Left kidney (tissue), 1 donor: ENCODE measurements at regions not wholly inside any gene's neighbourhood (a gene's known extent, or its start where the extent isn't known, plus 50 kb on each side); places are given as distances from the start of the nearest gene placed in this dataset.
"Not testable (repeated sequence)": the region's sequence is repeated elsewhere in the genome, so short reads cannot be mapped to it uniquely, and the experiment has no call there.

Source experiments
- DNase-seq: peaks from one replicate; pipeline ENCODE4 v3.0.0-alpha.2; 2013

DNA sequence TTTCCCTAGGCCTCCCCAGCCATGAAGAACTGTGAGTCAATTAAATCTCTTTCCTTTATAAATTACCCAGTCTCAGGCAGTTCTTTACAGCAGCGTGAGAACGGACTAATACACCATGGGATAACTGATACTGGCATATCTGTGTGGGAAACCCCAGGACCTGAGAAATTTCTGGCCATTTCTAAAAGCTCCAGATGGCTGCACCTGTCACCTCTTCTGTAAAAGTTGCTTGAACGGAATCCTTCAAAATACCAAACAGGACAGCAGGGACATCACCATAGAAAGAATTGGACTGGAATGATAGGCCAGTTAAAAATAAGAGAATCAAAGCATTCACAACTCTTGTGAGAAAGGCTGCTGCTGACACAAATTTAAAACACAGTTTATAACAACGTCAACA is 134.0 kb upstream of the FOXD4L5 start:
- DNase-seq = not testable (repeated sequence)

DNA sequence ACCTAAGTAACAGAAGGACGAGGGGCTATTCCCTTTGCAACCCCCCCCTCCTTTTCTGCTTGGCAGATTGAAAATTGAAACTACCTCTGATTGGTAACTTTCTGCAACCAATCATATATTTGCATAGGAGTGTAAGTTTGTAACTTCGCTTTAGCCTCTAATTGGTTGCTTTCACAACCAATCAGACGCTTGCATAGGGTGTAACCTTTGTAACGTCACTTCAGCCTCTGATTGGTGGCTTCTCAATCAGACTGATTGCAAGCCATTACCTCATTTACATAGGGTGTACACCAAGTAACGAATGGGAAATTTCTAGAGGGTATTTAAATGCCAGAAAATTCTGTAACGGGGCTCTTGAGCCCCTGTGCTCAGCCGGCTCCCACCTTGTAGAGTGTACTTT is 131.9 kb upstream of the FOXD4L5 start:
- DNase-seq = not testable (repeated sequence)

- not testable (repeated sequence) for DNase-seq
These were observed 129.2 kb upstream of the FOXD4L5 start for GRCh38 chr9:65414249-65414648.

GRCh38 chr9:65413371-65413770 is 128.4 kb upstream of the FOXD4L5 start:
- DNase-seq = not testable (repeated sequence)

GRCh38 chr9:65411901-65412300 is 126.9 kb upstream of the FOXD4L5 start:
- DNase-seq = no peak

DNA sequence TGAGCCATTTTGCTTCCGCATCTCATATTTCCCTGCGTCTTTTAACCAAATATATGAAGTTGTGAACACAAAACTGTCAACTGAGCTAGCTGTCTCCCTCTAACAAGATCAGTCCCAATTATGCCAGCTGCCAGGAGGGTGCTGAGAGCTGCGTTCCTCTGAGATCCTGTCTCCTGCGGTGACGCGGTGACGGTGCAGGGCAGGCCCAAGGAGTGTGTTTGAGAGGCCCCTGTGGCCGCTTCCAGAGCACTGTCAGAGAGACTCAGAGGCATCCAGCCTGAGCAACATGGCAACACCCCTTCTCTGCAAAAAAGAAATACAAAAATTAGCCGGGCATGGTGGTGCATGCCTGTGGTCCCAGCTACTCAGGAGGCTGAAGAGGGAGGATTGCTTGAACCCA is 126.3 kb upstream of the FOXD4L5 start:
- DNase-seq = no peak

DNA sequence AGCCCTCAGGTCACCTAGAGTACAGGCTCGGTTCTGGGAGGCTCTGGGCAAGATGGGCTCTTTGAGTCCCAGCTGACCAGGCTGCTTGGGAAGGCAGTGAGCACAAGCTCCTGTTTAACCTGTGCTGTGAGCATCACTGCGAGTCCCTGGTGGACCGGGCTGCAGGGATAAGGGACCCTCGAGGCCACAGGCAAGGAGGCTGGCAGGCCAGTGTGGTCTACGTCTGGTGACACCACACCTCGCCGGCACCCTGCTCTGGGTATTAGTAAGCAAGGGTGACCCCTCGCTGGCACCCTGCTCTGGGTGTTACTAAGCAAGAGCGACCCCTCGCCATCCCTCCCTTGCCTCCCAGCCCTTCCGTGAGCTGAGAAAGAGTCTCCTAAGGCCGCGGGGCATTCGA is 125.9 kb upstream of the FOXD4L5 start:
- no peak for DNase-seq

DNA sequence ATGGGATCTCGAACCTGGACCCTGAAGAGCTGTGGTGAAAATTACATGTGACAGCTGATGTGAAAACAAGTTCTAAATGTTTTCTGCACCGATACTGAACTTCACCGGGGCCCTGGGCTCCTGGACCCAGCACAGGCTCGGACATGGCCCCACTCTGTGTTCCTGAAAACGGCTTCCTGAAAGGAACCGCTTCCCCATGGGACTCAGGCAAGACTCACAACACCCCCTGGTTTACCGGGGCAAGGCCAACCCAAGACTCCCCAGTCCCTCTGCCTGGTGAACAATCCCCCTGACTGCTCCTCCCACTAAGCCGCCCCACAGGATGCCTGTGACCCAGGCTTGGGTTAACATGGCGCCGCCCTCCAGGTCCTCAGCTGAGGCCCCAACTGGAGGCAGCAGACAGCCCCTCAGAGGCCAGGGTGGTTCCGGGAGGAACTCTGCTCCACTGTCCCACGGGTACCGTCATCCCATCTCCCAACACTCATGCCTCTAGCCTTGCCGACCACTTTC is 124.5 kb upstream of the FOXD4L5 start:
- DNase-seq = no peak

GRCh38 chr9:65408806-65409205 is 123.8 kb upstream of the FOXD4L5 start:
- DNase-seq = not testable (repeated sequence)

DNA sequence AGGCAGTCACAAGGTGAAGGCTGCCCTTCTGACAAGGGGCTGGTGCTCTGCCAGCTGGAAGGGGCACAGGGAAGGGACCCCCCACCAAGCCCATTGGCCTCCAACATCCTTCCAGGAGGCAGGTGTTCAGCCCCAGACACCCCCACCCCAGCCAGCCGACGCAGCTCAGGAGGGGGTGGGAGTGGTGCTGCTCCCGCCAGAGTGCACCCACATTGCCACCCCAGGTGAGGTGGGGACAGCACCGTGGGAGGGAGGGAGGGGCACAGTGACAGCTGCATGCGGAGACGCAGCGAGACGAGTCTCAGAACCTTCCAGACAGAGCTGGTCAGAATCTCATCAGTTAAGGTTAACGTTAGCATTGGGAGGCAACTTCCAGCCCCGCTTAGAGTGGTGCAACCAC is 121.6 kb upstream of the FOXD4L5 start:
- not testable (repeated sequence) for DNase-seq

GRCh38 chr9:65405766-65406165 is 120.8 kb upstream of the FOXD4L5 start:
- DNase-seq = not testable (repeated sequence)

- DNase-seq = no peak
These were observed 120.2 kb upstream of the FOXD4L5 start for GRCh38 chr9:65405253-65405652.

DNA sequence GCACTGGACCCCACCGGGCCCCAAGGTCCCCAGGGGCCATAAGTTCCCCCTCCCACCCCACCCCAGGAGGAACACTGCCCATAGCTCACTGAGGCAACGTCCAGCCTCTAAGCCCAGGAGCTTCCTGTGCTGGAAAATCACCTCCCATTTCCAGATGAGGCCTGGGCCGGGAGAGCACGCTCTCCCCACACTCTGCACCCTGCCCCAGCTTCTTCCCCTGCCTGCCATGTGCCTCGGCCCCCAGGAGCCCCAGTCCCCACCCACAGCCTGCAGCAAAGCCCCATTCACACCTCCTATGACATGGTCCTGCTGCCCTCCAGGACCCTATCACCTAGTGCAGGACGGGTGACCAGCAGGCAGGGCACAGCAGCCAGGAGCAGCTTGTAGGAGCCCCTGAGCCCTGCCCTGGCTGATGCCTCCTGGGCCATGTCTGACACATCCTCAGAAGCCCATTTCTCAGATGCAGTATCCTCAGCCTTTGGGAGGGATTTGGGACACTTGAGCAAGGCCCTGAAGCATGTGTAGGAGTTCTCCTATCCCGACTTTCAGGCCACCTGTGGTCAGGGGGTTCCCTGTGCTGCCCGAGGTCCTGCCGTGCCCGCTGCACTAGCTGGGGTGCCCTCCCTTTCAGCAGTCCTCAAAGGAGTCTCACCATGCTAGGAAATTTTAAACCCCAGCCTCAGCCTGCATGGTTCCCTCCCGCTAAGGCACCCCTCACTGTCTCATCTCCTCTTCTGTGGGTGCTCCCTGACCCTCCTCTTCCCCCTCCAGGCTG is 119.4 kb upstream of the FOXD4L5 start:
- no peak for DNase-seq

GRCh38 chr9:65403721-65404120 is 118.7 kb upstream of the FOXD4L5 start:
- DNase-seq = no peak

- not testable (repeated sequence) for DNase-seq
These were observed 118.1 kb upstream of the FOXD4L5 start for GRCh38 chr9:65403072-65403471.

DNA sequence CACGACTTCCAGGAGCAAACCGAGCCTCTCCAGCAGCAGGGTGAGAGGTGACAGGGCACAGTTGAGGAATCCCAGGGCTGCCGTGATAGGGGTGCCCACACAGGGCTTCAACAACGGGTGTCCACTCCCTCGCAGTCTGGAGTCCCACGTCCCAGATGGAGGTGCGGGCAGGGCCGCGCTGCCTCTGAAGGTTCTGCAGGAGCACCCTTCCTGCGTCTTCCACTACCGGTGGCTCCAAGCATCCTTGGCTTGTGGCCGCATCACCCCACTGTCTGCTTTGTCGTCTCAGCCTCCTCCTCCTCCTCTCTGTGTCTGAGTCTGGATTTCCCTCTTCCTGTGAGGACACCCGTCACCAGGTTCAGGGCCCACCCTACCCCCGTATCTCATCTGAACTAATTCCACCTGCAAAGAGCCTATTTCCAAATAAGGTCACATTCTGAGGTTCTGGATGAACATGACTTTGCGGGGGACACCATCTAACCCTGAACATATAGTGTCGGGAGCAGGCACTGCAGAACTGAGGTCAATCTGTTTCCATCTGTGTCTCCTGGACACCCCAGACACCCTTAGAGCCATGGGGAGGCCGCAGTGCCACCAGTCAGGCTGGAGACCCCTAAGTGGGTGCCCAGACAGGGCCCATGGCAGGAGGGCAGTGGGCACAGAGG is 117.3 kb upstream of the FOXD4L5 start:
- DNase-seq = not testable (repeated sequence)

DNA sequence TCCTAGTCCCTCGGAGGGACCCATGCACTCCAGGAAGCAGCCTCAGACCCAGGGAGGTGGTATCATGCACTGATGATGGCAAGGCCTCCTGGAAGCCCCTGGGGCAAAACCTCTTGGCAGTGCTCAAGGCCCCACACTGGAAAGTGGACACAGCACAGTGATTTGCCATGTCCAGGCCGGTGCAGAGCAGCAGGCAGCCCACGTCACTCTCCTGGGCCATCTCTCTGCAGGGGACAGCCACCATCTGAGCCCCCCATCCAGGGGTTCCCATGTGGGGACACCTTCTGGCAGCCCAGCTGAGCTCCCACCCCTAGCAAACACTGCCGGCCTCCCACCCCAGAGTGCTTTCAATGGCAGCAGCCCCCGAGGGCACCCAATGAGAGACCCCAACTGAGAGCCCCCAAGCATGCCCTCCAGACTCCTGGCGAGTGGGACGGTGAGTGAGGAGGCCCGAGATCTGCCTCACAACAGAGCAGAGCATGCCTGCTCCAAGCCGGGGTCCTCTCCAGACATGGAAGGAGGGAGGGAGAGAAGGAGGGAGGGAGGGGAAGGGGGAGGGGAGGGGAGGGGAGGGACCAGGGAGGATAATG is 116.5 kb upstream of the FOXD4L5 start:
- not testable (repeated sequence) for DNase-seq

GRCh38 chr9:65400886-65401285 is 115.9 kb upstream of the FOXD4L5 start:
- DNase-seq = no peak

DNA sequence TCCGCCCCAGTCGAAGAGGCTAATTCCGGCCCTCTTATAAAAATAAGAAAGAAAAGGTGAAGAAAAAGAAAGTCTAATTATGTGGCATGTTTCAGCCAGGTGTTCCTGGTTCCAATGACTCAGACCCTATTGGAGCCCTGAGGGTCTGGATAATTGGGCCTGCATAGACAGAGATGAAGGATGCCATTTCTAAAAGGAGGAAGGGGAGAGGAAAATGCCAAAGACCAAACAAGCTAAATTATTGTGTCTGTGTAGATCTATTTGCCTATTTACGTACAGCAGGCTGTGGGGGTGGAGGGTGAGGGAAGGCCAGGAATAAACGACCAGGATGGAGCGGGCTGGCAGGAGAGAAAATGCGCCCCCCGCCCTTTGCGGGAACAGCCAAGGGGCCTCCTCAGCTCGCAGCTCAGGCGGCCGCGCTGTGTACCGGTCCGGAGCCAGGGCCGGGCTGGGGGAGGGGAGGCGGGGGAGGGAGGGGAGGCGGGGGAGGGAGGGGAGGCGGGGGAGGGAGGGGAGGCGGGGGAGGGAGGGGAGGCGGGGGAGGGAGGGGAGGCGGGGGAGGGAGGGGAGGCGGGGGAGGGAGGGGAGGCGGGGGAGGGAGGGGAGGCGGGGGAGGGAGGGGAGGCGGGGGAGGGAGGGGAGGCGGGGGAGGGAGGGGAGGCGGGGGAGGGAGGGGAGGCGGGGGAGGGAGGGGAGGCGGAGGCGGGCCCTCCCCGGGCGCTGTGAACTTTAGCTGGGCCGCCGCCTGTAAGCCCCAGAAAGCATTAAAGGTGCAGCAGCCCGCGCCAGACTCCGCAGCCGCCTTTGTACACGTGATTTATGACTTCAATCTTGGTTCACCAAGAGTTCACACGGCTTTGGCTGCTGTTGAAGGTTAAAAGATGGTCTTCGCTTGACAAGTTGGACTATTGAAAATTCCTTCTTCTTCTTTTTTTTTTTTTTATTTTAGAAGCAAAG is 113.0 kb upstream of the FOXD4L5 start:
- not testable (repeated sequence) for DNase-seq

DNA sequence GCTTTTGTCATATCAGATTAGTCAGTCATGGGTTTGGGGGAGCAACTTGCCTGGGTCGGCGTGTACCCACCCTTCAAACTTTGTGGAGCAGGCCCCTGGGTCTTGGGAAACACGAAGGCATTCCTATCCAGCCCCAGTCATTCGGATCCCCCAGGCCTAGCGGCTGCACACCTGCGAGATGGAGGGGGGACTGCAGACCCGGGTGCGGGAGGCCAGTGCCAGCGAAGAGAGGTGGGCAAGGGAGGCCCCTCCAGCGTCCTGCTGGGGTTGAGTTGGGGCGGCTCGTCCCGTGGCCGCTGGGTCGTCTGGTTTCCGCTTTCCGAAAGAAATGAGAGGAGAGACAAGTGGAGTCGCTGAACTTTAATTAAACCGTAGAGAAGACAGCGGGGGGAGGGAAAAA is 112.2 kb upstream of the FOXD4L5 start:
- DNase-seq = not testable (repeated sequence)

GRCh38 chr9:65396601-65397000 is 111.6 kb upstream of the FOXD4L5 start:
- DNase-seq = not testable (repeated sequence)

DNA sequence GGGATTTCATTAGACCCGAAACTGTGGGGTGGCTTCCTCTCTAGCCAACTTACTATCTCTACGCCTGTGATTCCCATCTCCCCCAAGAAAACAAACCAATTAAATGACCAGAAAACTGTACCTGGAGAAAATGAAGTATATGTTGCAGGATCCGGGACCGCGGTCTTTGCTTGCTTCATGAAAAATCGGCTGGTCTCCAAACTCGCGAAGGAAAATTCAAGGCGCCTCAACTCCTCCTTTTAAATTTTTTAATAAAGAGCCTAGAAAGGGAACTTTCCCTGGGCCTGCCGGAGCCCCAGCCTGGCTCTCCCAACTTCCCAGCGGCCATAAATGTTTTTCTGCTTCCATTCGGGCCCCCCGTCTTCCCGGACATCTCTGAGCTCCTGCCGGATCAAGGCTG is 110.8 kb upstream of the FOXD4L5 start:
- not testable (repeated sequence) for DNase-seq
